Nephron progenitor cell (in vitro differentiated cells): ENCODE measurements at regions not wholly inside any gene's neighbourhood (a gene's known extent, or its start where the extent isn't known, plus 50 kb on each side); places are given as distances from the start of the nearest gene placed in this dataset.

ENCODE experiments used
- DNase-seq: peaks from one replicate; pipeline ENCODE4 v3.0.0; 2021
- H3K27ac Mint-ChIP-seq: 2 replicates; pipeline ENCODE4 v1.8.0; 2021; ENCODE audit warnings: mild to moderate bottlenecking, moderate library complexity, mixed read lengths
- H3K27me3 Mint-ChIP-seq: 2 replicates; pipeline ENCODE4 v1.8.0; 2021; ENCODE audit warnings: mild to moderate bottlenecking, low read depth, mixed read lengths; ENCODE audit not compliant: poor library complexity
- H3K36me3 Mint-ChIP-seq: 2 replicates; pipeline ENCODE4 v1.8.0; 2021; ENCODE audit warnings: low read depth, mixed read lengths
- H3K4me1 Mint-ChIP-seq: 2 replicates; pipeline ENCODE4 v1.8.0; 2021; ENCODE audit warnings: mixed read lengths
- H3K4me3 Mint-ChIP-seq: 2 replicates; pipeline ENCODE4 v1.8.0; 2021; ENCODE audit warnings: mild to moderate bottlenecking, moderate library complexity, mixed read lengths
- H3K9me3 Mint-ChIP-seq: 2 replicates; pipeline ENCODE4 v1.8.0; 2021; ENCODE audit warnings: mild to moderate bottlenecking, moderate library complexity, mixed read lengths
- CTCF ChIP-seq: fragments of 200-600 bp; sonication (generic); IDR thresholded peaks from 2 replicates; pipeline ENCODE4 v1.5.0; 2021; ENCODE audit warnings: antibody characterized with exemption

DNA sequence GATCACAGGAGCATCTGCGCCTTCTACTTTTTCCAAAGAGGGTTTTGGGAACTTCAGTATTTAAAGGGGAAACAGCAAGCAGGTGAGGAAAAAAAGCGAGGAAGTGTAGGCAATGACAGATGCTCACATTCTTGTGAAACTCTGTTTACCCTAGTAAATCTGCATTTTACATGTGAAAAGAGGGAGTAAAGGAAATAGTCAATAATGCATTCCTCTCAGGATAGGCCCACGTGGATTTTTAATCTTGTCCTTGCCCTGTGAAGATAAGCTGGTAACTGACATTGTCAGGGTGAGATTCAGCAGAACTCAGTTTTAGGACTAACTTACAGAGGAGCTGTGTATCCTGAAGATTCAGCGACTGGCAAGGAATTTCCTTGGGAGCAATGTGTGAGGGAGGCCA lies 1119.2 kb upstream of the TMEM132C start:
- Mint-ChIP-seq H3K4me3 (no peak overlapping the region), H3K4me1 (no peaks in the 10 kb centered on the region), H3K9me3 (peaks cover 4% of the 10 kb centered on the region), H3K27me3 (peaks cover 6% of the 10 kb centered on the region), H3K27ac (no peak overlapping the region), H3K36me3 (no peaks in the 10 kb centered on the region)
- TF ChIP-seq CTCF = no peak
- no peak for DNase-seq

DNA sequence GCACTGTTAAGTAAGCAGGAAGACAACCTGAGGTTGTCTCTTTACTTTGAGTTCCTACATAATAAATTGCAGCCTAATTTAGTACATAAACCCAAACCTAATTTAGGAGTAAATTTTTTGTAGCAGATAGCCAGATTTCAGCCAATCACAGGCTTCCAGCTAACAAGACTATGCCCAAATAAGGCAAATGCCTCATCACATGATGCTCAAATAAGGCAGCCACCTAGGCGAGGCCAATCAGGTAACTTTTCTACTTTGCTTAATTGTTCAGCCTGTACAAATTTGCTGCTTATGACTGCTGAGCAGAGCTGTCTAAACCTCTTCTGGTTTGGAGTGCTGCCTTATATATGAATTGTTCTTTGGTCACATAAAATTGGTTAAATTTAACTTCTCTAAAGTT lies 1118.7 kb upstream of the TMEM132C start:
- no peak for DNase-seq

DNA sequence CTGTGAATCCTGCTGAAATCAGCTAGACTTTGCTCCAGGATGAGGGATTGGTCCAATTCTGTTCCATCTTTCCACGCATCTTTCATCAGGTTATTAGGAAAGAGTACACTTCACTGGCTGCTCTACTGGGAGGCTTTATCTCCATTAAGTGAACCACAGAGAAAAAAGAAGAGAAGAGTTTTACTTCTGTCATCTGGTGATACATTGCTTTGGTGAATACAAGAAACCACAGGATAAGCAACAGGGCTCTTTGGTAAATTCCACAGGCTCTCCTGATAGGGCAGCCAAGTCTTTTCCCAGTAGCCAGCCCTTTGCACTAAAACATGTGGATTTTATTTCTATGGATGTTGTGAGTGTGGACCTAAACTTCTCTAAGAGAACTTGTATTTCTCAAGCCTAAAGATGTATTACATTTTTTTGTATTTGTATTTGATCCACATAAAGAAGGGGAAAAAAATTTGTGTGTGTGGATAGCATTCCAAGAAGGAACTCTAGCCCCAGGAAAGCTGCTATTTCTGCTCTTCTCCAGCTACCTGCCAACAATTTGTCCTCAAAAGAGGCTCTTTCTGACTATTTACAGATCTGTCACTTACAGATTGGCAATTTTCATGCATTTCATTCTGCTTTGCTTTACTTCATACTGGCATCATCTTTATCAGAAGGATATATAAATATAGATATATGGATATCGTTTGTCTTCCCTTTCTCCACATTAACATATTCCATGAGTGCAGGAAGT lies 1117.6 kb upstream of the TMEM132C start:
- Mint-ChIP-seq H3K4me1 (no peaks in the 10 kb centered on the region), H3K4me3 (no peak overlapping the region), H3K9me3 (peaks cover 4% of the 10 kb centered on the region), H3K27me3 (no peaks in the 10 kb centered on the region), H3K27ac (no peak overlapping the region), H3K36me3 (no peaks in the 10 kb centered on the region)
- TF ChIP-seq CTCF = no peak
- no peak for DNase-seq

More for the DNA sequence above, 1118.7 kb upstream of the TMEM132C start:
- no peak for TF ChIP-seq CTCF
- Mint-ChIP-seq H3K4me3 (no peak overlapping the region), H3K4me1 (no peaks in the 10 kb centered on the region), H3K27ac (no peak overlapping the region), H3K36me3 (no peaks in the 10 kb centered on the region), H3K27me3 (peaks cover 6% of the 10 kb centered on the region), H3K9me3 (peaks cover 4% of the 10 kb centered on the region)

DNA sequence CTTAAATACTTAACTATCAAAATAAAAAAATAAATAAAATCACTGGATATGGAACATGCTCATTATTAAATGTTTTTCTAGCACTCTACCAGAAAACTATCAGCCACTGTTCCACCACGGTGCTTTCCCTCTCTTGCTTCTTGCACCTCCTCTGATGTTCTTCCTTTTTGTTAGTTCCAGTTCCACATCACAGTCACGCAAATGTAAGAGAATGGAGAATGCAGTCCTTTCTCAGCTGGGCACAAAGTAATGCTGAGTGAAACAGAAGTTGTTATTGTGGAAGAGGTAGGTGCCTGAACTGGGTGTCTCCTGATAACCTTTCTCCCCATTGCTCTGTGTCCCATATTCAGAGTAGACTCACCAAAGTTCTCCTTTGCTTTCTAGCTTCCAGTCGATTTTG lies 1116.9 kb upstream of the TMEM132C start:
- Mint-ChIP-seq H3K27me3 (no peaks in the 10 kb centered on the region), H3K4me1 (no peaks in the 10 kb centered on the region), H3K36me3 (no peaks in the 10 kb centered on the region), H3K9me3 (peaks cover 4% of the 10 kb centered on the region), H3K27ac (no peak overlapping the region), H3K4me3 (no peak overlapping the region)
- no peak for TF ChIP-seq CTCF
- DNase-seq = no peak

DNA sequence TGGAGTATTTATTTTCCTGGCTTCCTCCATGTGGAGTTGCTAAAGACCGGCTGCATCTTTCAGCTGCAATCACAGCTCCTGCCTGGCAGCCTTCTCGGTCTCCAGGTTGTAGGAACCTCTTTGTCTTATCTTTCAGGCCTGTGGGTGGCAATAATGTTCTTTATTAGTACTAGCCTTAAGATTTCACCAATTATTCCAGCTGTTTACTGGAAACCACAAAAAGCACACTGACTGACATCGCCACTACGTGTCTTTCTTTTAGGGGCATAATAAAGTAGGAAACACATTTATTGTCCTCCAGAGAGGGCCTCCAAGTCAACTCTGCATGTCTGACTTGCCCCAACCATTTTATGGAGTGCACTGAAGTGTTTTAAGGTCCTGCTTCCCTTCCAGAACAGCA lies 1116.5 kb upstream of the TMEM132C start:
- H3K9me3 Mint-ChIP-seq = peaks cover 3% of the 10 kb centered on the region
- no peak overlapping the region for H3K27ac Mint-ChIP-seq
- no peak for DNase-seq
- TF ChIP-seq CTCF = no peak
- no peak overlapping the region for H3K4me3 Mint-ChIP-seq
- H3K36me3 Mint-ChIP-seq = no peaks in the 10 kb centered on the region
- H3K4me1 Mint-ChIP-seq = no peaks in the 10 kb centered on the region
- no peaks in the 10 kb centered on the region for H3K27me3 Mint-ChIP-seq

DNA sequence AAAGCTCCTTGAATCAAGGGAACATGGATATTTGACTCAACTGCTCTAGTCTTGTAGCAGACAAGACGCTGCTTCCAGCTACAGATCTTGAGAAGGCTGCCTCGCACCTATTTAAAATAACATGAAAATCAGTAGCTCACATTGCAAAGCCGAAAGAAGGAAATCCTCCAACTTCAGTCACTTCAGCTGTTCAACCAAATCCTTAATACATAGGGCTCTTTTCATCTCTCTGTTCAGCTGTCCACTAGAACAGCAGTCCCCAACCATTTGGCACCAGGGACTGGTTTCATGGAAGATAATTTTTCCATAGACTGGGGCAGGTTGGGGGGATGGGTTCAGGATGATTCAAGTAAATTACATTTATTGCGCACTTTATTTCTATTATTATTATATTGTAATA lies 1116.0 kb upstream of the TMEM132C start:
- H3K27me3 Mint-ChIP-seq = no peaks in the 10 kb centered on the region
- no peak overlapping the region for H3K4me3 Mint-ChIP-seq
- H3K9me3 Mint-ChIP-seq = no peaks in the 10 kb centered on the region
- H3K27ac Mint-ChIP-seq = no peak overlapping the region
- no peak for DNase-seq
- TF ChIP-seq CTCF = no peak
- no peaks in the 10 kb centered on the region for H3K4me1 Mint-ChIP-seq
- H3K36me3 Mint-ChIP-seq = no peaks in the 10 kb centered on the region
